Posterior vena cava (tissue), 2 donors: ENCODE measurements at regions not wholly inside any gene's neighbourhood (a gene's known extent, or its start where the extent isn't known, plus 50 kb on each side); places are given as distances from the start of the nearest gene placed in this dataset.

Experiments used
- DNase-seq: peaks from one replicate; pipeline ENCODE4 v3.0.0-alpha.2; 2020; ENCODE audit warnings: low spot score
- intact Hi-C, 2 donors: fragments of 100-400 bp; cut with DNase I; formaldehyde crosslinking; loops; one replicate each; pipeline versions ENCODE4 v1.14.1 to v1.14.2; 2022 to 2023
- donor health status: DM: yes; HTN: yes; CAD: no.
- donor health status: DM: yes; HTN: yes; CAD: no.

GRCh38 chr18:27447451-27447881 is 262.4 kb upstream of the CHST9 start:
- no peak for DNase-seq
- intact Hi-C loops: no loop called here

- intact Hi-C loops: no loop called here
- no peak for DNase-seq
These were observed 245.5 kb upstream of the CHST9 start for GRCh38 chr18:27430595-27430994.

GRCh38 chr18:27428716-27429475 is 243.8 kb upstream of the CHST9 start:
- no peak for DNase-seq
- intact Hi-C loops: no loop called here

- intact Hi-C loops: no loop called here
- DNase-seq: no peak
These were observed 243.0 kb upstream of the CHST9 start for GRCh38 chr18:27428120-27428519.

GRCh38 chr18:27423581-27423980 is 238.5 kb upstream of the CHST9 start:
- DNase-seq: no peak

GRCh38 chr18:27419646-27420045 is 234.5 kb upstream of the CHST9 start:
- no peak for DNase-seq
- intact Hi-C loops: no loop called here

More at GRCh38 chr18:27423581-27423980, 238.5 kb upstream of the CHST9 start:
- intact Hi-C loops: no loop called here

- DNase-seq: no peak
- intact Hi-C loops: no loop called here
These were observed 230.4 kb upstream of the CHST9 start for GRCh38 chr18:27415495-27415894.

- intact Hi-C loops: no loop called here
These were observed 229.6 kb upstream of the CHST9 start for GRCh38 chr18:27414682-27415081.

GRCh38 chr18:27413495-27414401 is 228.6 kb upstream of the CHST9 start:
- intact Hi-C loops: no loop called here

More at GRCh38 chr18:27414682-27415081, 229.6 kb upstream of the CHST9 start:
- no peak for DNase-seq

GRCh38 chr18:27412556-27412955 is 227.4 kb upstream of the CHST9 start:
- intact Hi-C loops: no loop called here
- no peak for DNase-seq

More at GRCh38 chr18:27413495-27414401, 228.6 kb upstream of the CHST9 start:
- no peak for DNase-seq

GRCh38 chr18:27411911-27412310 is 226.8 kb upstream of the CHST9 start:
- DNase-seq: no peak
- intact Hi-C loops: no loop called here

- intact Hi-C loops: no loop called here
These were observed 225.9 kb upstream of the CHST9 start for GRCh38 chr18:27411013-27411412.

GRCh38 chr18:27404855-27405254 is 219.7 kb upstream of the CHST9 start:
- intact Hi-C loops: loop anchor here in 1 of 2 donors (5.0 kb wide), 1 partner anchor 1623 kb away; no protein-coding TSS in a partner anchor
- DNase-seq: no peak

More at GRCh38 chr18:27411013-27411412, 225.9 kb upstream of the CHST9 start:
- DNase-seq: no peak

- no peak for DNase-seq
- intact Hi-C loops: no loop called here
These were observed 214.9 kb upstream of the CHST9 start for GRCh38 chr18:27400001-27400400.

- DNase-seq: no peak
- intact Hi-C loops: no loop called here
These were observed 210.6 kb upstream of the CHST9 start for GRCh38 chr18:27395752-27396151.

GRCh38 chr18:27394687-27395086 is 209.6 kb upstream of the CHST9 start:
- no peak for DNase-seq
- intact Hi-C loops: no loop called here

- no peak for DNase-seq
- intact Hi-C loops: no loop called here
These were observed 197.6 kb upstream of the CHST9 start for GRCh38 chr18:27382567-27383216.

GRCh38 chr18:27378431-27379095 is 193.5 kb upstream of the CHST9 start:
- intact Hi-C loops: no loop called here

GRCh38 chr18:27377251-27377650 is 192.1 kb upstream of the CHST9 start:
- intact Hi-C loops: no loop called here
- no peak for DNase-seq

More at GRCh38 chr18:27378431-27379095, 193.5 kb upstream of the CHST9 start:
- no peak for DNase-seq
